WERI-Rb-1 (cell line): ENCODE measurements at regions not wholly inside any gene's neighbourhood (a gene's known extent, or its start where the extent isn't known, plus 50 kb on each side); places are given as distances from the start of the nearest gene placed in this dataset.
"Not testable (repeated sequence)": the region's sequence is repeated elsewhere in the genome, so short reads cannot be mapped to it uniquely, and the experiment has no call there.

Experiments used
- DNase-seq: peaks from one replicate; pipeline ENCODE4 v3.0.0-alpha.2; 2020
- H3K27ac ChIP-seq: fragments of 250-450 bp; sonication (Bioruptor Pico); 2 replicates; pipeline ENCODE4 v1.5.1; 2020; ENCODE audit warnings: mild to moderate bottlenecking, moderate library complexity
- H3K27me3 ChIP-seq: fragments of 250-450 bp; sonication (Bioruptor Pico); 2 replicates; pipeline ENCODE4 v1.5.1; 2021; ENCODE audit warnings: mild to moderate bottlenecking, low read depth, moderate library complexity; ENCODE audit not compliant: insufficient read depth, severe bottlenecking
- H3K36me3 ChIP-seq: fragments of 250-450 bp; sonication (Bioruptor Pico); 2 replicates; pipeline ENCODE4 v1.5.1; 2020; ENCODE audit warnings: mild to moderate bottlenecking, moderate library complexity
- H3K4me3 ChIP-seq: 2 replicates; pipeline ENCODE4 v1.5.1; 2011; ENCODE audit warnings: low read depth, mild to moderate bottlenecking, control low read depth, low read length
- H3K9me3 ChIP-seq: fragments of 250-450 bp; sonication (Bioruptor Pico); 2 replicates; pipeline ENCODE4 v1.5.1; 2021; ENCODE audit warnings: mild to moderate bottlenecking, moderate library complexity; ENCODE audit not compliant: severe bottlenecking
- TF ChIP-seq, protein P1 (sequence below): IDR thresholded peaks from 2 replicates; pipeline ENCODE4 v1.5.1; 2011; ENCODE audit warnings: low read depth, mild to moderate bottlenecking, control low read depth, inconsistent platforms, low read length

DNA sequence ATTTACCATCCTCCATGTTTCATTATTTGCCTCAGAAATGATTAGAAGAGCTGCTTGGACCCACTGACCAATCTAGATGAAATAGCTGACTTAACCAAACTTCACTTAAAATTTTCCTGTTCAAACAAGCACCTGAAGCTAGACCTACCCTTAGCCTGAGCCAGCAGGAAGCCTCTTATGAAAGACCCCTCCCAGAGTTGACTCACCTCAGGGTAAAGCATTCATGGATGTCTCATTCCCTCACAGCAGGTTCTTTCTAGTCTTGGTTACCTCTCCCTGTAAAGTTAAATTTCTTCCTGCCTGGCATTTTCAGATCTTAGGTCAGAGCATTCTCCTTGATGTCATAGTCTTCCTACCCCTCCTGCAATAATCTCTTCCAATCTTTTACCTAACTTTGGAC lies 1209.8 kb downstream of the FLRT2 start:
- H3K27ac ChIP-seq: no peak overlapping the region
- DNase-seq: no peak
- H3K4me3 ChIP-seq: no peak overlapping the region
- H3K27me3 ChIP-seq: no peaks in the 10 kb centered on the region
- TF ChIP-seq, protein P1, sequence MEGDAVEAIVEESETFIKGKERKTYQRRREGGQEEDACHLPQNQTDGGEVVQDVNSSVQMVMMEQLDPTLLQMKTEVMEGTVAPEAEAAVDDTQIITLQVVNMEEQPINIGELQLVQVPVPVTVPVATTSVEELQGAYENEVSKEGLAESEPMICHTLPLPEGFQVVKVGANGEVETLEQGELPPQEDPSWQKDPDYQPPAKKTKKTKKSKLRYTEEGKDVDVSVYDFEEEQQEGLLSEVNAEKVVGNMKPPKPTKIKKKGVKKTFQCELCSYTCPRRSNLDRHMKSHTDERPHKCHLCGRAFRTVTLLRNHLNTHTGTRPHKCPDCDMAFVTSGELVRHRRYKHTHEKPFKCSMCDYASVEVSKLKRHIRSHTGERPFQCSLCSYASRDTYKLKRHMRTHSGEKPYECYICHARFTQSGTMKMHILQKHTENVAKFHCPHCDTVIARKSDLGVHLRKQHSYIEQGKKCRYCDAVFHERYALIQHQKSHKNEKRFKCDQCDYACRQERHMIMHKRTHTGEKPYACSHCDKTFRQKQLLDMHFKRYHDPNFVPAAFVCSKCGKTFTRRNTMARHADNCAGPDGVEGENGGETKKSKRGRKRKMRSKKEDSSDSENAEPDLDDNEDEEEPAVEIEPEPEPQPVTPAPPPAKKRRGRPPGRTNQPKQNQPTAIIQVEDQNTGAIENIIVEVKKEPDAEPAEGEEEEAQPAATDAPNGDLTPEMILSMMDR: no peak
- no peaks in the 10 kb centered on the region for H3K36me3 ChIP-seq
- no peaks in the 10 kb centered on the region for H3K9me3 ChIP-seq

- H3K27ac ChIP-seq, DNase-seq, H3K27me3 ChIP-seq, H3K4me3 ChIP-seq, H3K36me3 ChIP-seq, H3K9me3 ChIP-seq: not testable (repeated sequence)
These were observed 1201.5 kb downstream of the FLRT2 start for GRCh38 chr14:86731427-86731826.

DNA sequence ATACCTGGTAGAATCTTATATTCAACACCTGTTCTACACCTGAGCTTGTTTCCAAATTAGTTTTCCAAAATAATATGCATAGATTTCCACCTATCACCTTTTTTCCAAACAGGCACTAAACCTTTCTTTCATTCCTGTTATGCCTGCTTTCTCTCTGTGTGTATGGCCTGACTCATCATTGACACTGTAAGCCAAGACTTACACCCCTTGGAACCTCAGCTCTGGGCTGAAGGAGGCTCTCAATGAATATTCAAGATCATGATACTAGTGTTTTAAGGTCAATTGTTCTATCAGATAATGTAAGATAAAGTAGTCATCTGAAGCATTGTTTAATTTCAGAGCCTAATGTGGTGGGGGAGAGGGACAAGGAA lies 1193.3 kb downstream of the FLRT2 start:
- no peak for DNase-seq
- Histone ChIP-seq H3K36me3 (no peaks in the 10 kb centered on the region), H3K9me3 (no peaks in the 10 kb centered on the region), H3K27ac (no peak overlapping the region), H3K27me3 (no peaks in the 10 kb centered on the region), H3K4me3 (no peak overlapping the region)
- TF ChIP-seq, protein P1: no peak

DNA sequence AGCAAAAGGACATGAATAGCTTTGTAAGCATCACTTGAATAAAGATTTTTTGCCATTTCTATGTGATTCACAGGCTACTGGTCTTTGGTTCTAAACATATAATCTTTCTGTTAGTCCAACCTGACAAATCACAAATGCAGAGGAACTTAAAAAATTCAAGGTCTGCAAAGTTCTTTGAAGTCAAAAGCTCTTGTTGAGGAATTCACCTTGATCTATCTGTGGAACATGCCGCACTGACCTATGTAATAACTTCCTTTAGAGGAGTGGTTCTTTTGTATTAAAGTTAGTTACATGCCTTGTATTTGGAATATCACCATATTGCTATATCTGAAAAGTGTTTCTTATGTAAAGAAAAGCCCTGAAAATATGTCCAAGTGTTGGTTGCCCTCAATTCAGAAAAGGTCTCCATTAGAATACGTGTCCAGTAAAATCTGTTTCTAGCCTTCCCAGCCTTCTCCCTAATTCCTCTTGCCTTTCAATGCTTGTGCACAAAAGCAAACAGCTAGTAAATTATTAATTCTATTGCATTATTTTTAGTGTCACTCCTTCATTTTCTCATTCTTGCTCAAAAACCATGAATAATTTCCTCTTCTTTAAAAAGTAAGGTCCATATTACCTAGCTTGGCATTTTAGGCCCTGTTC lies 1192.8 kb downstream of the FLRT2 start:
- TF ChIP-seq, protein P1: no peak
- Histone ChIP-seq H3K4me3 (no peak overlapping the region), H3K9me3 (no peaks in the 10 kb centered on the region), H3K27ac (no peak overlapping the region), H3K36me3 (no peaks in the 10 kb centered on the region), H3K27me3 (no peaks in the 10 kb centered on the region)
- DNase-seq: no peak

DNA sequence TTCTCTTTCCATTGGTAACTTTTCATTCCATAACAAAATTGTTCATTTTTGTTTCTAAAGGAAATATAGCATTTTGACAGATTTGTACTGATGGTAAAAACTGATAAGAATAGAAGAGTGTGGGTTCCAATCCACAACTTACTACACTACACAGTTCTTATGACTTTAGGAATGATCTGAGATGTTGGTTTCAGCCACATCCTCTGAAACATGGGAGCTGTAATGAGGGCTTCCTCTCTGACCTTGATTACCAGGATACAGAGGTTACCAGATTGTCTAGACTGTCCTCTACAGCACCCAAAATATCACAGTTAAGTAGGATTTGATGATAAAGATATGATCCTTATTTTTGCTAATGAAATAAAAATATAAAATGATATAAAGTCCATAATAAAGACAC lies 1184.6 kb downstream of the FLRT2 start:
- Histone ChIP-seq H3K4me3 (no peak overlapping the region), H3K27ac (no peak overlapping the region), H3K27me3 (no peaks in the 10 kb centered on the region), H3K9me3 (no peaks in the 10 kb centered on the region), H3K36me3 (no peaks in the 10 kb centered on the region)
- no peak for DNase-seq
- TF ChIP-seq, protein P1: no peak

- TF ChIP-seq, protein P1: no peak
- Histone ChIP-seq H3K4me3 (no peak overlapping the region), H3K9me3 (no peaks in the 10 kb centered on the region), H3K36me3 (no peaks in the 10 kb centered on the region), H3K27ac (no peak overlapping the region), H3K27me3 (no peaks in the 10 kb centered on the region)
- no peak for DNase-seq
These were observed 1184.2 kb downstream of the FLRT2 start for GRCh38 chr14:86714153-86714552.
